ENCODE measurements at regions not wholly inside any gene's neighbourhood (a gene's known extent, or its start where the extent isn't known, plus 50 kb on each side); places are given as distances from the start of the nearest gene placed in this dataset.

DNA sequence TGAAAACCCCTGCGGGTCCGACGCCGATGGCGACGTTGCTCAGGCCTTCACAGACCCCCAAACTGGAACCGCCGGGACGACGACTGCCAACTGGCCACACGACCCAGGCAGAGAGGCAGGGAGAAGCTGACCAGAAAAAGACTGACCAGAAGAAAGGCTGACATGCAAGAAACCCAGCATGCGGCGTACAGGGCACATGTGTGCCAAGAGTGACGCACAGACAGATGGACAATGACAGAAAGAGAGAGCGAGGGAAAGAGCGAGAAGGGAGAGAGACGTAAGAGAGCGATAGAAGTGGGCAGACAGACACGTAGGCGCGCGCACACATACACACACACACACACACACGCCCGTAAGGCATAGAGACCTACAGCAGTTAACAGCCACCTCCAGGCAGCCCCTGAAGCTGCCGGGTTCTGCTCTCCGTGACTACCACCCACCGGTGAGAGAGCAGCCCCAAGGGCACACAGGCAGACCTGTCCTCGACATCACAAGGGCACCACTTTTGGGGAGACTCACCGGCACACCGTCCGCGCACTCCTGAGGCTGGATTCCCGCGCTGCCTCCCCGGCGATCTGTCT is 67.2 kb upstream of the ZNF527 start:
- Histone ChIP-seq H3K4me1 (no peaks in the 10 kb centered on the region), H3K4me3 (peak overlapping the region; percentile 30 to 52), H3K36me3 (no peaks in the 10 kb centered on the region), H3K27me3 (no peaks in the 10 kb centered on the region), H3K27ac (peak overlapping the region in 3 of 4 donors; percentile 54 to 77 (median 61)), H3K9me3 (peaks cover 0 to 37% (median 0%) of the 10 kb centered on the region in 3 donors)
- ATAC-seq: peak; percentile 46
- TF ChIP-seq POLR2AphosphoS5 (IDR thresholded peaks at IDR 0.05): no peak
- TF ChIP-seq POLR2A (IDR thresholded peaks at IDR 0.05): no peak
- TF ChIP-seq EP300 (IDR thresholded peaks at IDR 0.05): no peak
- TF ChIP-seq CTCF (IDR thresholded peaks at IDR 0.05): no peak
- WGBS, 2 donors (ENCODE audit: low coverage in 1 of 2): 33 to 50% methylated on average over 22 to 30 of the region's 36 CpGs

GRCh38 chr19:37304190-37304883 is 66.6 kb upstream of the ZNF527 start:
- no peaks in the 10 kb centered on the region for H3K27me3 ChIP-seq
- no peaks in the 10 kb centered on the region for H3K4me1 ChIP-seq
- H3K27ac ChIP-seq: peak overlapping the region in 3 of 4 donors; percentile 54 to 77 (median 61)
- no peaks in the 10 kb centered on the region for H3K36me3 ChIP-seq
- peak overlapping the region; percentile 30 to 52 for H3K4me3 ChIP-seq
- 49 to 80% methylated on average over 1 to 13 of the region's 44 CpGs for WGBS, 2 donors (ENCODE audit: low coverage in 1 of 2)
- ATAC-seq: peak; percentile 79
- TF ChIP-seq EP300 (IDR thresholded peaks at IDR 0.05): no peak
- no peak for TF ChIP-seq POLR2AphosphoS5 (IDR thresholded peaks at IDR 0.05)
- TF ChIP-seq CTCF (IDR thresholded peaks at IDR 0.05): no peak
- TF ChIP-seq POLR2A (IDR thresholded peaks at IDR 0.05): no peak
- peaks cover 0 to 37% (median 0%) of the 10 kb centered on the region in 3 donors for H3K9me3 ChIP-seq

GRCh38 chr19:37304884-37305255 is 66.0 kb upstream of the ZNF527 start:
- WGBS, 2 donors (ENCODE audit: low coverage in 1 of 2): 87 to 94% methylated on average over 3 to 6 of the region's 17 CpGs
- Histone ChIP-seq H3K9me3 (peaks cover 0 to 37% (median 0%) of the 10 kb centered on the region in 3 donors), H3K27me3 (no peaks in the 10 kb centered on the region), H3K4me3 (no peak overlapping the region), H3K27ac (no peak overlapping the region), H3K36me3 (no peaks in the 10 kb centered on the region), H3K4me1 (no peaks in the 10 kb centered on the region)
- TF ChIP-seq CTCF (IDR thresholded peaks at IDR 0.05): no peak
- no peak for TF ChIP-seq EP300 (IDR thresholded peaks at IDR 0.05)
- TF ChIP-seq POLR2AphosphoS5 (IDR thresholded peaks at IDR 0.05): no peak
- TF ChIP-seq POLR2A (IDR thresholded peaks at IDR 0.05): no peak
- no peak for ATAC-seq

DNA sequence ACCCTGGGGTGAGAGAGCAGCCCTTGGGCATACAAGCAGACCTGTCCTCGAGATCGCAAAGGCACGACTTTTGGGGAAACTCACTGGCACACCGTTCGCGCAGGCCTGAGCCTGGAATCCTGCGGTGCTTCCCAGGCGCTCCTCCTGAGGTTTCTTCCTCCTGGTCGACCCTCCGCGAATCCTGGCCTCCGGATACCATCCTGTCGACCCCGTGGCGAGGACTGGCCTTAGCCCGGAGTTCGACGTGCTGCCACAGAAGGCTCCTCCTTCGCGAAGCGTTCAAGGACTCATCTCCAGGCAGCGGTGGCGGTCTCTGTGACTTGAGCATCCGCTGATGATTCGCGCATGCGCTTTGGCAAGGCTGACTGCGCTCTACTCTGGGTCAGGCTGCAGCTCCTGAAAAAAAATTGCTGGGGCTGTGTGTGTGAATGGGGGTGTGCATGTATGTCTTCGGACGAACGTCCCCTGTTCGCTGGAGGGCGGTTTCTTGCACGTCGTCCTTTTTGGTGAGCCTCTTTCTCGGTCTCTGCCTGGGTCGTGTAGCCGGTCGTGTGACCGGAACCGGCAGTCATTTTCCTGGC is 64.4 kb upstream of the ZNF527 start:
- H3K4me3 ChIP-seq: no peak overlapping the region

More for the DNA sequence above, 64.4 kb upstream of the ZNF527 start:
- Histone ChIP-seq H3K27me3 (no peaks in the 10 kb centered on the region), H3K9me3 (peaks cover 0 to 37% (median 0%) of the 10 kb centered on the region in 3 donors), H3K4me1 (no peaks in the 10 kb centered on the region), H3K27ac (no peak overlapping the region), H3K36me3 (no peaks in the 10 kb centered on the region)
- no peak for ATAC-seq
- WGBS, 2 donors (ENCODE audit: low coverage in 1 of 2): 80 to 81% methylated on average over 2 to 4 of the region's 41 CpGs
- TF ChIP-seq EP300 (IDR thresholded peaks at IDR 0.05): no peak
- TF ChIP-seq POLR2AphosphoS5 (IDR thresholded peaks at IDR 0.05): no peak
- no peak for TF ChIP-seq POLR2A (IDR thresholded peaks at IDR 0.05)
- no peak for TF ChIP-seq CTCF (IDR thresholded peaks at IDR 0.05)

Measured in gastroesophageal sphincter (tissue), 4 donors.